Keratinocyte (primary cell): ENCODE measurements at regions not wholly inside any gene's neighbourhood (a gene's known extent, or its start where the extent isn't known, plus 50 kb on each side); places are given as distances from the start of the nearest gene placed in this dataset.

Experiments
- DNase-seq: peaks from one replicate; pipeline ENCODE4 v3.0.0-alpha.2; 2011; ENCODE audit warnings: low read depth, missing footprints, low spot score
- FAIRE-seq: peaks from 2 replicates; lab custom pipeline; 2011; peaks lifted over from hg19 to GRCh38; lab: Jason Lieb, UNC
- H2AFZ ChIP-seq: 2 replicates; pipeline ENCODE4 v1.6.0; 2012; ENCODE audit warnings: low read length, control low read depth, inconsistent platforms; ENCODE audit not compliant: control insufficient read depth
- H3K27ac ChIP-seq: 2 replicates; pipeline ENCODE4 v1.5.1; 2011; ENCODE audit warnings: low read length; ENCODE audit not compliant: control insufficient read depth, insufficient read depth
- H3K27me3 ChIP-seq: 3 replicates; pipeline ENCODE4 v1.6.0; 2011; ENCODE audit warnings: low read length; ENCODE audit not compliant: control insufficient read depth, insufficient read depth; ENCODE audit errors: extremely low read depth
- H3K36me3 ChIP-seq, 2 experiments: 2 replicates in 1 of 2; 3 replicates in 1 of 2; pipeline ENCODE4 v1.5.1; 2011; ENCODE audit warnings: low read length in 2 of 2, mild to moderate bottlenecking in 1 of 2; ENCODE audit not compliant: control insufficient read depth in 2 of 2, insufficient read depth in 2 of 2; ENCODE audit errors: extremely low read depth in 1 of 2
- H3K4me1 ChIP-seq: 3 replicates; pipeline ENCODE4 v1.5.1; 2011; ENCODE audit warnings: low read length; ENCODE audit not compliant: control insufficient read depth, insufficient read depth; ENCODE audit errors: extremely low read depth
- H3K4me2 ChIP-seq: 3 replicates; pipeline ENCODE4 v1.6.0; 2011; ENCODE audit warnings: low read depth, low read length; ENCODE audit not compliant: control insufficient read depth, insufficient read depth; ENCODE audit errors: extremely low read depth
- H3K4me3 ChIP-seq, 3 experiments: fragments of 200-600 bp in 1 of 3; sonication (generic) in 1 of 3; 2 replicates in 2 of 3; 3 replicates in 1 of 3; pipeline ENCODE4 v1.5.1; 2011 to 2016; ENCODE audit warnings: low read length in 3 of 3, mild to moderate bottlenecking in 3 of 3, control low read depth in 2 of 3, inconsistent platforms in 1 of 3, low read depth in 1 of 3, mixed read lengths in 1 of 3, mixed run types in 1 of 3, moderate library complexity in 1 of 3; ENCODE audit not compliant: control insufficient read depth in 2 of 3, insufficient read depth in 2 of 3; ENCODE audit errors: extremely low read depth in 1 of 3
- H3K79me2 ChIP-seq: 2 replicates; pipeline ENCODE4 v1.6.0; 2012; ENCODE audit warnings: low read length; ENCODE audit not compliant: control insufficient read depth, insufficient read depth
- H3K9ac ChIP-seq: 3 replicates; pipeline ENCODE4 v1.6.0; 2011; ENCODE audit warnings: low read length; ENCODE audit not compliant: control insufficient read depth, insufficient read depth; ENCODE audit errors: extremely low read depth
- H3K9me1 ChIP-seq: 3 replicates; pipeline ENCODE4 v1.6.0; 2011; ENCODE audit warnings: low read length; ENCODE audit not compliant: control insufficient read depth, insufficient read depth; ENCODE audit errors: extremely low read depth
- H3K9me3 ChIP-seq: 2 replicates; pipeline ENCODE4 v1.5.1; 2012; ENCODE audit warnings: low read depth, low read length; ENCODE audit not compliant: control insufficient read depth
- H4K20me1 ChIP-seq: 3 replicates; pipeline ENCODE4 v1.6.0; 2011; ENCODE audit warnings: low read length; ENCODE audit not compliant: control insufficient read depth, insufficient read depth; ENCODE audit errors: extremely low read depth
- CTCF ChIP-seq, 3 experiments: IDR thresholded peaks in 1 of 3; conservative IDR thresholded peaks in 1 of 3; optimal IDR thresholded peaks in 1 of 3; 2 replicates in 2 of 3; 3 replicates in 1 of 3; pipeline versions ENCODE3 to v1.5.1; 2011; ENCODE audit warnings: low read length in 3 of 3, mild to moderate bottlenecking in 3 of 3, moderate library complexity in 2 of 3, control low read depth in 1 of 3, inconsistent platforms in 1 of 3; ENCODE audit not compliant: insufficient read depth in 2 of 3; ENCODE audit errors: extremely low read depth in 1 of 3
- EZH2 ChIP-seq: IDR thresholded peaks from one replicate; pipeline ENCODE4 v1.6.1; 2012; ENCODE audit warnings: inconsistent platforms, mild to moderate bottlenecking, low read length, moderate library complexity
- dilution Hi-C: fragments of 300-500 bp; cut with MboI; formaldehyde crosslinking; loops from one replicate; pipeline ENCODE4 v1.7.0; 2020; ENCODE audit warnings: low sequenced_read_pairs; ENCODE audit not compliant: extremely low pct_ligation_motif_present

- Histone ChIP-seq H3K4me1 (no peaks in the 10 kb centered on the region), H3K27ac (no peak overlapping the region), H3K9me1 (no peaks in the 10 kb centered on the region), H2AFZ (no peak overlapping the region), H3K27me3 (no peaks in the 10 kb centered on the region), H3K9me3 (no peaks in the 10 kb centered on the region), H3K79me2 (no peaks in the 10 kb centered on the region), H3K9ac (no peak overlapping the region), H4K20me1 (no peaks in the 10 kb centered on the region), H3K4me3 (no peak overlapping the region), H3K36me3 (no peaks in the 10 kb centered on the region), H3K4me2 (no peak overlapping the region)
- TF ChIP-seq EZH2 = no peak
- no peak for TF ChIP-seq CTCF (optimal IDR thresholded peaks at IDR 0.05 in 1 of 3, IDR thresholded peaks at IDR 0.05 in 1 of 3, conservative IDR thresholded peaks at IDR 0.05 in 1 of 3; ENCODE audit: extremely low read depth in 1 of 3, insufficient read depth in 2 of 3, low read length in 3 of 3)
- dilution Hi-C loops = no loop called here
- DNase-seq (no peak), FAIRE-seq (no peak)
These were observed 351.7 kb upstream of the DCC start for GRCh38 chr18:51988277-51988676.

- no peaks in the 10 kb centered on the region for H3K79me2 ChIP-seq
These were observed 342.9 kb upstream of the DCC start for GRCh38 chr18:51997129-51997528.

More at GRCh38 chr18:51997129-51997528, 342.9 kb upstream of the DCC start:
- H3K9me1 ChIP-seq = no peaks in the 10 kb centered on the region
- H4K20me1 ChIP-seq = no peaks in the 10 kb centered on the region
- dilution Hi-C loops = no loop called here
- FAIRE-seq = no peak
- H2AFZ ChIP-seq = no peak overlapping the region
- H3K9me3 ChIP-seq = no peaks in the 10 kb centered on the region
- no peak overlapping the region for H3K9ac ChIP-seq
- no peak for TF ChIP-seq CTCF (optimal IDR thresholded peaks at IDR 0.05 in 1 of 3, IDR thresholded peaks at IDR 0.05 in 1 of 3, conservative IDR thresholded peaks at IDR 0.05 in 1 of 3; ENCODE audit: extremely low read depth in 1 of 3, insufficient read depth in 2 of 3, low read length in 3 of 3)
- TF ChIP-seq EZH2 = no peak
- H3K4me2 ChIP-seq = no peak overlapping the region
- no peaks in the 10 kb centered on the region for H3K27me3 ChIP-seq
- H3K4me3 ChIP-seq = no peak overlapping the region
- no peak overlapping the region for H3K27ac ChIP-seq
- H3K4me1 ChIP-seq = no peaks in the 10 kb centered on the region
- no peak for DNase-seq
- no peaks in the 10 kb centered on the region for H3K36me3 ChIP-seq
